SK-N-SH treated with all-trans-retinoic acid at 6 μM for 48 hours (cell line): ENCODE measurements at regions not wholly inside any gene's neighbourhood (a gene's known extent, or its start where the extent isn't known, plus 50 kb on each side); places are given as distances from the start of the nearest gene placed in this dataset.

Source experiments
- ATAC-seq: fragments of 200-7000 bp; cut with Tn5 transposase; 3 replicates; pipeline ENCODE4 v1.9.1; 2020; ENCODE audit warnings: mild to moderate bottlenecking, moderate library complexity
- ARNTL ChIP-seq: fragments of 450-650 bp; formaldehyde crosslinking; IDR thresholded peaks from 2 replicates; pipeline ENCODE4 v1.5.0; 2020; ENCODE audit warnings: low read depth, mild to moderate bottlenecking, moderate library complexity, borderline replicate concordance
- BACH2 ChIP-seq: fragments of 250-450 bp; sonication (Bioruptor Pico); IDR thresholded peaks from 2 replicates; pipeline ENCODE4 v1.9.0; 2021; ENCODE audit warnings: mild to moderate bottlenecking, borderline replicate concordance
- CSDC2 ChIP-seq: fragments of 250-450 bp; sonication (Bioruptor Pico); IDR thresholded peaks from 2 replicates; pipeline ENCODE4 v1.5.0; 2020; ENCODE audit warnings: mild to moderate bottlenecking, moderate library complexity
- ESRRG ChIP-seq: fragments of 250-450 bp; sonication (Bioruptor Pico); IDR thresholded peaks from 2 replicates; pipeline ENCODE4 v1.6.1; 2021; ENCODE audit warnings: mild to moderate bottlenecking
- GLIS3 ChIP-seq: fragments of 250-450 bp; sonication (Bioruptor Pico); IDR thresholded peaks from 2 replicates; pipeline ENCODE4 v1.5.0; 2020; ENCODE audit warnings: mild to moderate bottlenecking, moderate library complexity
- ISL1 ChIP-seq: fragments of 250-450 bp; sonication (Bioruptor Pico); IDR thresholded peaks from 2 replicates; pipeline ENCODE4 v2.1.2; 2022; ENCODE audit warnings: mild to moderate bottlenecking, moderate library complexity
- OSR1 ChIP-seq: fragments of 250-450 bp; sonication (Bioruptor Pico); IDR thresholded peaks from 2 replicates; pipeline ENCODE4 v1.8.0; 2022; ENCODE audit warnings: moderate library complexity, mild to moderate bottlenecking, inconsistent platforms
- PPARA ChIP-seq: fragments of 250-450 bp; sonication (Bioruptor Pico); IDR thresholded peaks from 2 replicates; pipeline ENCODE4 v1.5.0; 2020; ENCODE audit warnings: mild to moderate bottlenecking, borderline replicate concordance
- RARB ChIP-seq: fragments of 250-450 bp; sonication (Bioruptor Pico); IDR thresholded peaks from 2 replicates; pipeline ENCODE4 v1.8.0; 2021; ENCODE audit warnings: mild to moderate bottlenecking, moderate library complexity
- SNAI2 ChIP-seq: fragments of 250-450 bp; sonication (Bioruptor Pico); IDR thresholded peaks from 2 replicates; pipeline ENCODE4 v1.5.0; 2020; ENCODE audit warnings: mild to moderate bottlenecking, moderate library complexity
- TCF4 ChIP-seq: fragments of 250-450 bp; sonication (Bioruptor Pico); IDR thresholded peaks from 2 replicates; pipeline ENCODE4 v1.8.0; 2021; ENCODE audit warnings: mild to moderate bottlenecking, moderate library complexity, borderline replicate concordance
- TOX ChIP-seq: fragments of 250-450 bp; sonication (Bioruptor Pico); IDR thresholded peaks from 2 replicates; pipeline ENCODE4 v1.8.0; 2021; ENCODE audit warnings: mild to moderate bottlenecking, moderate library complexity, borderline replicate concordance
- ZC3H10 ChIP-seq: fragments of 250-450 bp; sonication (Bioruptor Pico); IDR thresholded peaks from 2 replicates; pipeline ENCODE4 v1.5.1; 2021; ENCODE audit warnings: mild to moderate bottlenecking, moderate library complexity
- ZFP30 ChIP-seq: fragments of 450-650 bp; formaldehyde crosslinking; IDR thresholded peaks from 2 replicates; pipeline ENCODE4 v1.5.0; 2022; ENCODE audit warnings: mild to moderate bottlenecking, moderate library complexity
- ZNF565 ChIP-seq: fragments of 450-650 bp; formaldehyde crosslinking; conservative IDR thresholded peaks from 2 replicates; pipeline ENCODE4 v1.5.0; 2020; ENCODE audit warnings: low read depth, mild to moderate bottlenecking, moderate library complexity
- ZNF70 ChIP-seq: fragments of 450-650 bp; formaldehyde crosslinking; IDR thresholded peaks from 2 replicates; pipeline ENCODE4 v1.5.0; 2020; ENCODE audit warnings: mild to moderate bottlenecking, moderate library complexity
- ZNF8 ChIP-seq: fragments of 450-650 bp; formaldehyde crosslinking; IDR thresholded peaks from 2 replicates; pipeline ENCODE4 v1.5.0; 2020; ENCODE audit warnings: mild to moderate bottlenecking, moderate library complexity
- TF ChIP-seq, protein P1 (sequence below): fragments of 250-450 bp; sonication (Bioruptor Pico); IDR thresholded peaks from 2 replicates; pipeline ENCODE4 v1.8.0; 2020; ENCODE audit warnings: mild to moderate bottlenecking, moderate library complexity, borderline replicate concordance
- TF ChIP-seq, protein P2 (sequence below): fragments of 250-450 bp; sonication (Bioruptor Pico); IDR thresholded peaks from 2 replicates; pipeline ENCODE4 v1.5.1; 2020; ENCODE audit warnings: low read depth, mild to moderate bottlenecking, moderate library complexity
- TF ChIP-seq, protein P3 (sequence below): fragments of 250-450 bp; sonication (Bioruptor Pico); IDR thresholded peaks from 2 replicates; pipeline ENCODE4 v1.8.0; 2021; ENCODE audit warnings: low read depth, mild to moderate bottlenecking, moderate library complexity, borderline replicate concordance
- TF ChIP-seq, protein P4 (sequence below): fragments of 250-450 bp; sonication (Bioruptor Pico); IDR thresholded peaks from 2 replicates; pipeline ENCODE4 v1.5.1; 2021; ENCODE audit warnings: mild to moderate bottlenecking, moderate library complexity
- TF ChIP-seq, protein P5 (sequence below): fragments of 250-450 bp; sonication (Bioruptor Pico); IDR thresholded peaks from 2 replicates; pipeline ENCODE4 v1.5.0; 2020; ENCODE audit warnings: mild to moderate bottlenecking, moderate library complexity

DNA sequence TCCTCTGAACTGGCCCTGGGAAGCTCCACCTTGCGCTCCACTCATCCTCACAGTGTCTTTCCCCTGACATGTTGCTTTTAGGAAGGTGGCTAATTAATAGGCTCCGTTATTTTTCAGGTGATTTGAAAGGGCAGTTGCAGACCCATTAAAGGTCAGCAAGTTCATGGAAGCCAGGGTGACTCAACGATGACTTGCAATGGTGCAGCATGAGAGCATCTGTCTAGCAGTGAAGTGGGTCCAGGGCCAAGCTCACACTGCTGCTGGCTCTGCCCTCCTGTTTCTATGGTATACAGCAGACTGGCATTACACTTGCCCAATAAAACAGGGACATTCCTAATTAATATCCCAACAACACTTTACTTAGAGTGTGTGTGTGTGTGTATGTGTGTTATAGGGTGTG is 68.8 kb upstream of the WDR11 start:
- TF ChIP-seq OSR1 = no peak
- TF ChIP-seq TCF4 (CRISPR knock-in tag) = no peak
- no peak for ATAC-seq

DNA sequence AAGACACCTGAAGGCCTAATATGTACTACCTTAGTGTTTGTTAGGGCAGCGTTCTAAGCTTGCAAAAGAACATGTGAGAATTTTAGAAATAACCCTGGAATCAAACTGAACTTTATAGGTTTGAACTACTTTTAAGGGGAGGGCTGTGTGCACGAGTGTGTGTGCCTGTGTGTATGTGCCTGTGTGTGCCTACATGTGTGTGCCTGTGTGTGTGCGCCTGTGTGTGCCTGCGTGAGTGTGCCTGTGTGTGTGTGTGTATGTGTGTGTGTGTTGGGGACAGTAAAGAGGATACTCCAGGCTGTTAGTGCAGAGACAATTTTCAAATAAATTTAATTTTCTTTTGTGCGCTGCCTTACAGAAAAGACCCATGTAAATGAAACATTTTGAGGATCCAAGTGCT is 68.1 kb upstream of the WDR11 start:
- no peak for ATAC-seq
- TF ChIP-seq OSR1 (no peak), ZFP30 (CRISPR knock-in tag) (no peak), SNAI2 (no peak), ZNF8 (CRISPR knock-in tag) (no peak), ZC3H10 (no peak), ISL1 (CRISPR knock-in tag) (no peak), ESRRG (CRISPR knock-in tag) (no peak), ZNF565 (CRISPR knock-in tag) (no peak), ARNTL (CRISPR knock-in tag) (no peak), ZNF70 (CRISPR knock-in tag) (no peak), TCF4 (CRISPR knock-in tag) (no peak), CSDC2 (CRISPR knock-in tag) (no peak), TOX (no peak), BACH2 (CRISPR knock-in tag) (no peak), GLIS3 (no peak)
- TF ChIP-seq, protein P1, sequence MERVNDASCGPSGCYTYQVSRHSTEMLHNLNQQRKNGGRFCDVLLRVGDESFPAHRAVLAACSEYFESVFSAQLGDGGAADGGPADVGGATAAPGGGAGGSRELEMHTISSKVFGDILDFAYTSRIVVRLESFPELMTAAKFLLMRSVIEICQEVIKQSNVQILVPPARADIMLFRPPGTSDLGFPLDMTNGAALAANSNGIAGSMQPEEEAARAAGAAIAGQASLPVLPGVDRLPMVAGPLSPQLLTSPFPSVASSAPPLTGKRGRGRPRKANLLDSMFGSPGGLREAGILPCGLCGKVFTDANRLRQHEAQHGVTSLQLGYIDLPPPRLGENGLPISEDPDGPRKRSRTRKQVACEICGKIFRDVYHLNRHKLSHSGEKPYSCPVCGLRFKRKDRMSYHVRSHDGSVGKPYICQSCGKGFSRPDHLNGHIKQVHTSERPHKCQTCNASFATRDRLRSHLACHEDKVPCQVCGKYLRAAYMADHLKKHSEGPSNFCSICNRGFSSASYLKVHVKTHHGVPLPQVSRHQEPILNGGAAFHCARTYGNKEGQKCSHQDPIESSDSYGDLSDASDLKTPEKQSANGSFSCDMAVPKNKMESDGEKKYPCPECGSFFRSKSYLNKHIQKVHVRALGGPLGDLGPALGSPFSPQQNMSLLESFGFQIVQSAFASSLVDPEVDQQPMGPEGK (CRISPR knock-in tag) = no peak
- TF ChIP-seq, protein P2, sequence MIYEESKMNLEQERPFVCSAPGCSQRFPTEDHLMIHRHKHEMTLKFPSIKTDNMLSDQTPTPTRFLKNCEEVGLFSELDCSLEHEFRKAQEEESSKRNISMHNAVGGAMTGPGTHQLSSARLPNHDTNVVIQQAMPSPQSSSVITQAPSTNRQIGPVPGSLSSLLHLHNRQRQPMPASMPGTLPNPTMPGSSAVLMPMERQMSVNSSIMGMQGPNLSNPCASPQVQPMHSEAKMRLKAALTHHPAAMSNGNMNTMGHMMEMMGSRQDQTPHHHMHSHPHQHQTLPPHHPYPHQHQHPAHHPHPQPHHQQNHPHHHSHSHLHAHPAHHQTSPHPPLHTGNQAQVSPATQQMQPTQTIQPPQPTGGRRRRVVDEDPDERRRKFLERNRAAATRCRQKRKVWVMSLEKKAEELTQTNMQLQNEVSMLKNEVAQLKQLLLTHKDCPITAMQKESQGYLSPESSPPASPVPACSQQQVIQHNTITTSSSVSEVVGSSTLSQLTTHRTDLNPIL (CRISPR knock-in tag) = no peak
- TF ChIP-seq, protein P3, sequence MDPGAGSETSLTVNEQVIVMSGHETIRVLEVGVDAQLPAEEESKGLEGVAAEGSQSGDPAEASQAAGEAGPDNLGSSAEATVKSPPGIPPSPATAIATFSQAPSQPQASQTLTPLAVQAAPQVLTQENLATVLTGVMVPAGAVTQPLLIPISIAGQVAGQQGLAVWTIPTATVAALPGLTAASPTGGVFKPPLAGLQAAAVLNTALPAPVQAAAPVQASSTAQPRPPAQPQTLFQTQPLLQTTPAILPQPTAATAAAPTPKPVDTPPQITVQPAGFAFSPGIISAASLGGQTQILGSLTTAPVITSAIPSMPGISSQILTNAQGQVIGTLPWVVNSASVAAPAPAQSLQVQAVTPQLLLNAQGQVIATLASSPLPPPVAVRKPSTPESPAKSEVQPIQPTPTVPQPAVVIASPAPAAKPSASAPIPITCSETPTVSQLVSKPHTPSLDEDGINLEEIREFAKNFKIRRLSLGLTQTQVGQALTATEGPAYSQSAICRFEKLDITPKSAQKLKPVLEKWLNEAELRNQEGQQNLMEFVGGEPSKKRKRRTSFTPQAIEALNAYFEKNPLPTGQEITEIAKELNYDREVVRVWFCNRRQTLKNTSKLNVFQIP (CRISPR knock-in tag) = no peak
- TF ChIP-seq, protein P4, sequence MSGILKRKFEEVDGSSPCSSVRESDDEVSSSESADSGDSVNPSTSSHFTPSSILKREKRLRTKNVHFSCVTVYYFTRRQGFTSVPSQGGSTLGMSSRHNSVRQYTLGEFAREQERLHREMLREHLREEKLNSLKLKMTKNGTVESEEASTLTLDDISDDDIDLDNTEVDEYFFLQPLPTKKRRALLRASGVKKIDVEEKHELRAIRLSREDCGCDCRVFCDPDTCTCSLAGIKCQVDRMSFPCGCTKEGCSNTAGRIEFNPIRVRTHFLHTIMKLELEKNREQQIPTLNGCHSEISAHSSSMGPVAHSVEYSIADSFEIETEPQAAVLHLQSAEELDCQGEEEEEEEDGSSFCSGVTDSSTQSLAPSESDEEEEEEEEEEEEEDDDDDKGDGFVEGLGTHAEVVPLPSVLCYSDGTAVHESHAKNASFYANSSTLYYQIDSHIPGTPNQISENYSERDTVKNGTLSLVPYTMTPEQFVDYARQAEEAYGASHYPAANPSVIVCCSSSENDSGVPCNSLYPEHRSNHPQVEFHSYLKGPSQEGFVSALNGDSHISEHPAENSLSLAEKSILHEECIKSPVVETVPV (CRISPR knock-in tag) = no peak

DNA sequence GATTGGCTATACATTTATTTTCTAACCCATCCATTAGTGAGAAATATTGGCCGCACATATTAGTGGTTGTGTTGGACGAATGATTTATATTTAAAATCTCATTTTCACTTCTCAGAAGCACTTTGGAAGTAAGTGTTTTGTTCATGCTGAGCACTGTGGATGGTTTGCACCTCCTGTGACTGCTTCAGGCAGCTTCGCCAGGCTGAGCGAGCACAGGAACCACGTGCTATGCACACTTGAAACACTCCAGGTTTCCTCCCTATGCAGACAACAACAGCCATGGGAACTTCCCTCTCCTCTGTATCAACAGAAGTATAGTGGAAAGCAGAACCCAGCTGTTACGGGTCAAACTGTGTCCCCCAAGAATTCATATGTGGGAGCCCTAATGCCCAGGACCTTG is 67.3 kb upstream of the WDR11 start:
- ATAC-seq = no peak
- TF ChIP-seq RARB (CRISPR knock-in tag) (no peak), PPARA (CRISPR knock-in tag) (no peak), BACH2 (CRISPR knock-in tag) (no peak)
- TF ChIP-seq, protein P1 (CRISPR knock-in tag) = no peak

DNA sequence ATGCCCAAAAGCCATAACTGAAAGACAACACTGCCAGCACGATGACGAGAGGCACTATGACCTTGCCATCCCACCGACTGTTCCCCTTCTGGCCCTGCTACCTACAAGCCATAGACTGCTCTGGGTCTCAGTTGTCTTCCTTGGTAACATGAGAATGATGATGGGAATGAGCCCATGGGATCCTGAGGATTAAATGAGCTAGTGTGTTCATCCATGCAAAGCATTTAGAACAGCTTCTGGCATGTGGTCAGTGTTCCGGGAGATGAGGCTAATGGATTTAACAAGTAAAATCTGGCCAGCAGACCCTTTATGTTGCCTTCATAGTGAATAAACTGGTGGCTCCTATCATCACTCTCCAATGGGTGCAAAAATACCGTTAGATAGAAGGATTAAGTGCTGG is 62.4 kb upstream of the WDR11 start:
- no peak for ATAC-seq
- TF ChIP-seq, protein P2 (CRISPR knock-in tag) = no peak
- TF ChIP-seq SNAI2 (no peak), BACH2 (CRISPR knock-in tag) (no peak), ZNF565 (CRISPR knock-in tag) (no peak), ZFP30 (CRISPR knock-in tag) (no peak), TOX (no peak), ESRRG (CRISPR knock-in tag) (no peak), ARNTL (CRISPR knock-in tag) (no peak), ZNF70 (CRISPR knock-in tag) (no peak), PPARA (CRISPR knock-in tag) (no peak)
- TF ChIP-seq, protein P5, sequence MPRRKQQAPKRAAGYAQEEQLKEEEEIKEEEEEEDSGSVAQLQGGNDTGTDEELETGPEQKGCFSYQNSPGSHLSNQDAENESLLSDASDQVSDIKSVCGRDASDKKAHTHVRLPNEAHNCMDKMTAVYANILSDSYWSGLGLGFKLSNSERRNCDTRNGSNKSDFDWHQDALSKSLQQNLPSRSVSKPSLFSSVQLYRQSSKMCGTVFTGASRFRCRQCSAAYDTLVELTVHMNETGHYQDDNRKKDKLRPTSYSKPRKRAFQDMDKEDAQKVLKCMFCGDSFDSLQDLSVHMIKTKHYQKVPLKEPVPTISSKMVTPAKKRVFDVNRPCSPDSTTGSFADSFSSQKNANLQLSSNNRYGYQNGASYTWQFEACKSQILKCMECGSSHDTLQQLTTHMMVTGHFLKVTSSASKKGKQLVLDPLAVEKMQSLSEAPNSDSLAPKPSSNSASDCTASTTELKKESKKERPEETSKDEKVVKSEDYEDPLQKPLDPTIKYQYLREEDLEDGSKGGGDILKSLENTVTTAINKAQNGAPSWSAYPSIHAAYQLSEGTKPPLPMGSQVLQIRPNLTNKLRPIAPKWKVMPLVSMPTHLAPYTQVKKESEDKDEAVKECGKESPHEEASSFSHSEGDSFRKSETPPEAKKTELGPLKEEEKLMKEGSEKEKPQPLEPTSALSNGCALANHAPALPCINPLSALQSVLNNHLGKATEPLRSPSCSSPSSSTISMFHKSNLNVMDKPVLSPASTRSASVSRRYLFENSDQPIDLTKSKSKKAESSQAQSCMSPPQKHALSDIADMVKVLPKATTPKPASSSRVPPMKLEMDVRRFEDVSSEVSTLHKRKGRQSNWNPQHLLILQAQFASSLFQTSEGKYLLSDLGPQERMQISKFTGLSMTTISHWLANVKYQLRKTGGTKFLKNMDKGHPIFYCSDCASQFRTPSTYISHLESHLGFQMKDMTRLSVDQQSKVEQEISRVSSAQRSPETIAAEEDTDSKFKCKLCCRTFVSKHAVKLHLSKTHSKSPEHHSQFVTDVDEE (CRISPR knock-in tag) = no peak
- TF ChIP-seq, protein P4 (CRISPR knock-in tag) = no peak
